Ovary (tissue), 7 donors: ENCODE measurements at regions not wholly inside any gene's neighbourhood (a gene's known extent, or its start where the extent isn't known, plus 50 kb on each side); places are given as distances from the start of the nearest gene placed in this dataset.

Experiments used
- DNase-seq, 5 donors: peaks; one replicate each; pipeline ENCODE4 v3.0.0-alpha.2; 2019 to 2020
- H3K27ac ChIP-seq, 2 donors: fragments of 200-600 bp; one replicate each; pipeline versions ENCODE4 v1.5.1 to v1.8.0; 2019 to 2022
- H3K27me3 ChIP-seq: fragments of 200-600 bp; one replicate; pipeline ENCODE4 v1.8.0; 2022
- H3K36me3 ChIP-seq: fragments of 200-600 bp; sonication (generic); one replicate; pipeline ENCODE4 v1.5.1; 2019
- H3K4me1 ChIP-seq: one replicate; pipeline ENCODE4 v1.8.1; 2013; ENCODE audit warnings: mild to moderate bottlenecking, moderate library complexity; ENCODE audit not compliant: insufficient read depth
- H3K4me3 ChIP-seq: fragments of 200-600 bp; sonication (generic); one replicate; pipeline ENCODE4 v1.5.1; 2017
- H3K9me3 ChIP-seq, 2 donors: fragments of 200-600 bp in 1 of 2; sonication (generic) in 1 of 2; one replicate each; pipeline versions ENCODE4 v1.5.1 to v1.8.1; 2013 to 2019; ENCODE audit warnings: mild to moderate bottlenecking in 1 of 2, moderate library complexity in 1 of 2
- EP300 ChIP-seq: sonication (generic); formaldehyde crosslinking; IDR thresholded peaks from one replicate; pipeline ENCODE4 v1.6.1; 2017; ENCODE audit warnings: antibody characterized with exemption
- POLR2A ChIP-seq: fragments of 450-650 bp; IDR thresholded peaks from one replicate; pipeline ENCODE4 v1.6.1; 2017; ENCODE audit warnings: antibody characterized with exemption, mild to moderate bottlenecking, moderate library complexity
- WGBS, 3 donors: extraction: QIAGEN DNeasy Blood & Tissue Kit in 1 of 3; methylation state at CpG; one replicate each; pipeline versions ENCODE4 v1.1.5 to v1.1.7; 2013 to 2017; 5-methylcytosine and 5-hydroxymethylcytosine counted together
- intact Hi-C, 4 donors: fragments of 100-400 bp; cut with DNase I; formaldehyde crosslinking; loops; one replicate each; pipeline versions ENCODE4 v1.11.0 to v1.15.1; 2022 to 2023
- TF ChIP-seq, protein P1 (sequence below), 3 donors: fragments of 450-650 bp in 2 of 3; fragments of 200-600 bp in 1 of 3; IDR thresholded peaks; one replicate each; pipeline versions ENCODE4 v1.5.1 to v1.8.0; 2016 to 2022; ENCODE audit warnings: antibody characterized with exemption in 3 of 3, mild to moderate bottlenecking in 1 of 3
- donor health status: DM: no; HTN: no; CAD: no; lungs with moderate emphysema.
- donor health status: DM: no; HTN: no; CAD: no.
- donor health status: Bipolar disorder and iron deficiency.
- donor health status: DM: no; HTN: no; CAD: no.
- donor health status: DM: yes; HTN: yes; CAD: no.

DNA sequence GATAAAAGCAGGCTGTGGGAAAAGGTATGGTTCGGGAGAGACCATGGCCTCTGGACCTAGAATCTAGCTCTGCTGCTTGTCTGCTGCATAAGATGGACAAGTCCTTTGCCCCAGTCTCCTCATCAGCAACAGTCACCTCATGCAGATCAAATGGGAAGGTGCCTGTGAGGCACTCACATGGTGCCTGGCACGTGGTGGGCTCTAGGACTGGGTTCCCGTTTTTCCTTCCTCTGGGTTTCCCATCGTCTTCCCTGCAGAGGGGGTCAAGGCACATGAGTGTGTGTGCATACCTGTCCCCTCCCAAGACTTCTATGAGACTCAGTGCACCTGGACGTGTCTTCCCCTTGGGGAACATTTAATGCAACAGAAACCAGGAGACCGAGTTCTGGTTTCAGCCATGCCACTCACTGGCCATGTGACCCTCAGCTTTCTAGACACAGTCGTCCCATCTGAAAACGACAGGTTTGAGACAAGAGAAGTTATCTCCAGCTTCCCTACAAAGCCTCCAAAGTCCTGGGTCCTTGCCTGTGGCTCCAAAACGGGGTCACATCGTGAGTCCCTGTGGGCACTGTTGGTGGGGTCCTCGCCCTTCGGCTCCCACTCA lies 95.9 kb upstream of the NPTX2 start:
- WGBS, 3 donors: 75 to 82% (median 81%) methylated on average over 12 of the region's 12 CpGs
- DNase-seq: no peak
- intact Hi-C loops: no loop called here
- H3K9me3 ChIP-seq: no peaks in the 10 kb centered on the region
- no peak overlapping the region for H3K27ac ChIP-seq
- no peaks in the 10 kb centered on the region for H3K27me3 ChIP-seq
- TF ChIP-seq POLR2A (no peak), EP300 (no peak)
- TF ChIP-seq, protein P1, sequence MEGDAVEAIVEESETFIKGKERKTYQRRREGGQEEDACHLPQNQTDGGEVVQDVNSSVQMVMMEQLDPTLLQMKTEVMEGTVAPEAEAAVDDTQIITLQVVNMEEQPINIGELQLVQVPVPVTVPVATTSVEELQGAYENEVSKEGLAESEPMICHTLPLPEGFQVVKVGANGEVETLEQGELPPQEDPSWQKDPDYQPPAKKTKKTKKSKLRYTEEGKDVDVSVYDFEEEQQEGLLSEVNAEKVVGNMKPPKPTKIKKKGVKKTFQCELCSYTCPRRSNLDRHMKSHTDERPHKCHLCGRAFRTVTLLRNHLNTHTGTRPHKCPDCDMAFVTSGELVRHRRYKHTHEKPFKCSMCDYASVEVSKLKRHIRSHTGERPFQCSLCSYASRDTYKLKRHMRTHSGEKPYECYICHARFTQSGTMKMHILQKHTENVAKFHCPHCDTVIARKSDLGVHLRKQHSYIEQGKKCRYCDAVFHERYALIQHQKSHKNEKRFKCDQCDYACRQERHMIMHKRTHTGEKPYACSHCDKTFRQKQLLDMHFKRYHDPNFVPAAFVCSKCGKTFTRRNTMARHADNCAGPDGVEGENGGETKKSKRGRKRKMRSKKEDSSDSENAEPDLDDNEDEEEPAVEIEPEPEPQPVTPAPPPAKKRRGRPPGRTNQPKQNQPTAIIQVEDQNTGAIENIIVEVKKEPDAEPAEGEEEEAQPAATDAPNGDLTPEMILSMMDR (IDR thresholded peaks at IDR 0.05): no peak
- no peak overlapping the region for H3K4me3 ChIP-seq
- H3K36me3 ChIP-seq: no peaks in the 10 kb centered on the region
- no peaks in the 10 kb centered on the region for H3K4me1 ChIP-seq

DNA sequence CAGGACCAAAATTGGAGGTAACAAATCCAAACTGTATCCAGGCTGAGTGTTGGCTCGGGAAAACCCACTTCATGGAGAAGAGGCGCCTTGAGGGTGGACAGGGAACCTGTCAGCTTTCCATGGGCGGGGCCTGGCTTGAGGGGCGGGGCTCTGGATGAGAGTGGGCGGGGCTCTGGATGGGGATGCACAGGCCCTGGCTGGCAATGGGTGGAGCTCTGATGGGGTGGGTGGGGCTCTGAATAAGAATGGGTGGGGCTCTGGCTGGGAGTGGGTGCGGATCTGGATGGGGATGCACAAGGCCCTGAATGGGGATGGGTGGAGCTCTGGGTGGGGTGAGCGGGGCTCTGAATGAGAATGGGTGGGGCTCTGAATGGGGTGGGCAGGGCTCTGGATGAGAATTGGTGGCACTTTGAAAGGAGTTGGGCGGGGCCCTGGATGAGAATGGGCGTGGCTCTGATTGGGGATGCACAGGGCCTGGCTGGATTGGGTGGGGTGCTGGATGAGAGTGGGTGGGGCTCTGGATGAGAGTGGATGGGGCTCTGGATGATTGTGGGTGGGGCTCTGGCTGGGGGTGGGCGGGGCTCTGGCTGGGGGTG lies 96.6 kb upstream of the NPTX2 start:
- no peaks in the 10 kb centered on the region for H3K36me3 ChIP-seq
- no peaks in the 10 kb centered on the region for H3K27me3 ChIP-seq
- intact Hi-C loops: no loop called here
- DNase-seq: no peak
- TF ChIP-seq, protein P1 (IDR thresholded peaks at IDR 0.05): no peak
- TF ChIP-seq EP300 (no peak), POLR2A (no peak)
- H3K4me1 ChIP-seq: no peaks in the 10 kb centered on the region
- no peaks in the 10 kb centered on the region for H3K9me3 ChIP-seq
- H3K27ac ChIP-seq: no peak overlapping the region
- H3K4me3 ChIP-seq: no peak overlapping the region
- WGBS, 3 donors: 79 to 80% (median 80%) methylated on average over 10 of the region's 10 CpGs

DNA sequence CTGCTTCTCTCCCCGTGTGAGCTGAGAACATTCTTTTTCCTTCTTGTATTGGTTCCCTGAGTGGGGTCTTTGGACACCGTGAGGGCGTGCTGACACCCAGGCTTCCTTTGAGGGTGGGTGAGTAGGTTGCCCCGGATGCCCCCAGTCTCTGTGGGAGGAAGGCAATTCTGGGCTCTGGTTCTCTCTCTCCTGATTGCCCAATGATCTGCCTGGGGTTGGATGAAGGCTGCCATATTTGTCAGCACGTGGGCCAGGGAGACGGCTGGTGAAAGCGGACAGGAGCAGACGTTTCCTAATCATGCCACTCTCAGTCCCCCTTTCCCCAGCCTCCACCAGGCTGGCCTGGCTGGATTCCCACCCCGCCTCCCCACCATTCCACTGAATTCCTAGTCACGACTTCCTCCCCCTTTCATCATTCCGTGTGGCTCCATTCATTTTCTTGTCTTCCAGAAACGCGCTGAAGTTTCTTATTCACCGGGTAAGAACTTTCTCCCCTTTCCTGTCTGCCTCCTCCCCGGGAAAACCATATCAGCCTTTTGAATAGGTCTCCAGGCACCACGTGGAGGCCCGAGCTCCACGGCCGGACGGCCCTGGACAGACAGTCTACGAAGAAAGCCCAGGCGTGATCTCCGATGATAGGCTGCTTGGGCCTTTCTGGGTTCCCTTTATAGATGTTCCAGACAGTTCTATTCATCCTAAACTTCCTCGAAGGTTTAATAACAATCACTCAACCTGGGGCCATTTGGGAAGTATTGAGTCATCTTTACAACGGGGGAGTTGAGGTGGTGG lies 98.7 kb upstream of the NPTX2 start:
- Histone ChIP-seq H3K4me1 (no peaks in the 10 kb centered on the region), H3K36me3 (no peaks in the 10 kb centered on the region), H3K9me3 (no peaks in the 10 kb centered on the region), H3K27me3 (no peaks in the 10 kb centered on the region), H3K4me3 (no peak overlapping the region), H3K27ac (no peak overlapping the region)
- WGBS, 3 donors: 68 to 80% (median 75%) methylated on average over 24 to 25 of the region's 25 CpGs
- TF ChIP-seq, protein P1 (IDR thresholded peaks at IDR 0.05): no peak
- TF ChIP-seq EP300: no peak
- TF ChIP-seq POLR2A: no peak
- intact Hi-C loops: no loop called here
- no peak for DNase-seq

DNA sequence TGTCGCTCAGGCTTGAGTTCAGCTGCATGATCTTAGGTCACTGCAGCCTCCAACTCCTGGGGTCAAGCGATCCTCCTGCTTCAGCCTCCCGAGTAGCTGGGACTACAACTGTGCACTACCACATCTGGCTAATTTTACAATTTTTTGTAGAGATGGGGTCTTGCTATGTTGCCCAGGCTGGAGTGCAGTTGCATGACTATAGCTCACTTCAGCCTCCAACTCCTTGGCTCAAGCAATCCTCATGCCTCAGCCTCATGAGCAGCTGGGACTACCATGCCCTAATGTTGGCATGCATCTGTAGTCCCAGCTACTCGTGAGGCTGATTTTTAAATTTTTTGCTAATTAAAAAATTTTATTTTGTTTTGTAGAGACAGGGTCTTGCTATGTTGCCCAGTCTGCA lies 101.9 kb upstream of the NPTX2 start:
- intact Hi-C loops: no loop called here
- Histone ChIP-seq H3K27me3 (no peaks in the 10 kb centered on the region), H3K4me1 (no peaks in the 10 kb centered on the region), H3K9me3 (no peaks in the 10 kb centered on the region), H3K36me3 (no peaks in the 10 kb centered on the region), H3K27ac (no peak overlapping the region), H3K4me3 (no peak overlapping the region)
- DNase-seq: no peak
- WGBS, 3 donors: 80 to 89% (median 82%) methylated on average over 4 of the region's 4 CpGs
- TF ChIP-seq POLR2A: no peak
- TF ChIP-seq, protein P1 (IDR thresholded peaks at IDR 0.05): no peak
- no peak for TF ChIP-seq EP300
